NCI-H345 treated with DMSO at 0.1 percent for 48 hours (cell line): ENCODE measurements at regions not wholly inside any gene's neighbourhood (a gene's known extent, or its start where the extent isn't known, plus 50 kb on each side); places are given as distances from the start of the nearest gene placed in this dataset.
"Not testable (repeated sequence)": the region's sequence is repeated elsewhere in the genome, so short reads cannot be mapped to it uniquely, and the experiment has no call there.

ENCODE experiments used
- DNase-seq: peaks from one replicate; lab custom pipeline; 2025; ENCODE audit not compliant: unreplicated experiment; lab: John Stamatoyannopoulos, UW

DNA sequence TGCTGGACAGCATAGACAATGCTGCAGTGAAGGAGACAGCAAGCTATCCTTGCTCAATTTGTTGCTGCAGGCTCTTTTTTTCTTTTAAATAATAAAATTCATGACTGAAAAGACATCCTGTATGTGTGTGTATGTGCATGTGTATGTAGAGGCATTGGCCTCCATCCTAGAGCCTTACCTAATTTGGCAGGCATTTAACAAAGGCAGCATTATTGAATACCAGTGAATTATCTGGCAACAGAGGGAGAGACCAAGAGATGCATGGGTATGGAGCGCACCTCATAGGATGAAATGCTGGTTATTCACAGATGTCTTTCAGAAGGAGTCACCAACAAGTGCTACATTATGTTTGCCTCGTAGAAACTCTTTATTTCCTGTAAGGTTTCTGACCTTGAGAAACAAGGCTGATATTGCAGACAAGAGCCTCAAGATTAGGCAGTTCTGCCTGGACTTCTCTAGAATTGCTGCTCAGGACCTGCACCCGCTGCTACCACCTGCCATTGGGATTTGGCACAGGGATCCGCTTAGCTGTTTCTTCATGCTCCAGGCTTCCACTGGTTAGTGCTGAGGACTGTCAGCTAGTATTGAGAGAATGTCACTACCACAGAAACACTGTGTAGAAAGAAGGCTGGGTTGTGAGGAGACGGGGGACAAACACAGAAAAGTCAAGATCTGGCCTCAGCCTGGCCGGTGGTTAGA lies 247.7 kb upstream of the RFX3 start:
- no peak for DNase-seq

DNA sequence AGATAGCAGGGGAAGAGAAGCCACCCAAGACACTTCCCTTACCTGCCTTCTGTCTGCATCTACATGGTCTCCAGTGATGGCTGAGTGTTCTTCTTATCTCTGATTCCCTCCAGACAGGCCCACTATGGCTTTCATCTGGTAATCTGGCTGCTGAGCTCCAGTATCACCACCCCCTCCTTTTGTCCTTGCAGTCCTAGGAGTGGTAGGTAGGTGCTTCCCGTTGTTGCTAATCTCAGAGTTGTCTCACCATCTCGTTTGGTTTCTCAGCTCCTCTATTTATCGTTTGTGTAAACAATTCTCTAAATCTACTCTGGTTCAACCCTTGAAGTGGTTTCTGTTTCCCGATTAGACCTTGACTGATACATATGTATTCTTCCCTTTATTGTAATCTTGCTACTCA lies 243.8 kb upstream of the RFX3 start:
- no peak for DNase-seq

DNA sequence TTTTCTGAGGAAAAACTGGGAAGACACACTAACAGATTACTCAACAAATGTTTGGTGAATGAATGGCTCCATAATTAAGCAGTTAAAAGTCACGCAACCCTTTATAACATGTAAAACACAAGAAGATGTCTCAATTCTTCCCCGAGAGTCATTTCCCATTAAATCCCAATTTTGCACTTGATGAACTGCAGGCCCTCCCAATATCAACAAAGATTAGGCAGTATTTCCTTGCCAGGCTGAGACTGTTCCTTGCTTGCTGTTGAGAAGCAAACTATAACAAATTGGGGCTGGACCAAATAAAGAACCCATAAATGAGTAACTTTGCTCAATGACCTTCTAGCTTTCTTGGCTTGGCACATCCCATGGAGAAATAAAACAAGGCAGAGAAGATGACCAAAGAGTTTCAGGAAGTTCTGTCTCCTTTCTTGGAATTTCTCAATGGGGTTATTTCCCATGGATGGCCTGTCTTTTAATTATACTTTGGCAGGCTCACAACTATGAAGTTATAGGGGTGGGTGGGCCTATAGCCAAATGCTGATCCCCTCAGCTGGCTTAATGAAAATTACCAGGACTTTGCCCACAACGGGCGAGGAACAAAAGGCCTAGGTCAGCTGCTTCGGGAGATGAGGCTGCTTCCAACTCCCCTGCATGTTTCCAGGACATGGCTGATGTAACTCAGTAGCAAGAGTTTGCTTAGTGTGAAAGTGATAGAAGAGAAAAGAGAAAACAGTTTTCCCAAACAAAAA lies 243.1 kb upstream of the RFX3 start:
- no peak for DNase-seq

DNA sequence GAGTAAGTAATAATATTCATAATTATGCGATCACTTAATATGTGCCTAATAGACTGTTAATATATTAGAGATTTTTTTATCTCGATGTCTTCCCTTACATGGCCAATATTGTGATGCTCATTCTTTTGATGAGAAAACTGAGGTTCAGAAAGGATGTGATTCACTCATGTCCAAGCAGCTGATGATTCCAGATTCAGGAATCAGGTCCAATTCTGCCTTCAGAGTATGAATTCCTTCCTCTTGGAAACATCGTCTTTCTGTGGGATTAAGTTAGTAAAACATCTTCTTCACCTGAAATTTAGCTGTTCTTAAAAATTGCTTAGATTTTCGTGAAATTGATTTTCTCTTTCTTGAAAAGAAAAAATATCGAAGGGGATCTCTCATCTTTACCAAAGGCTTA lies 242.5 kb upstream of the RFX3 start:
- DNase-seq = no peak

DNA sequence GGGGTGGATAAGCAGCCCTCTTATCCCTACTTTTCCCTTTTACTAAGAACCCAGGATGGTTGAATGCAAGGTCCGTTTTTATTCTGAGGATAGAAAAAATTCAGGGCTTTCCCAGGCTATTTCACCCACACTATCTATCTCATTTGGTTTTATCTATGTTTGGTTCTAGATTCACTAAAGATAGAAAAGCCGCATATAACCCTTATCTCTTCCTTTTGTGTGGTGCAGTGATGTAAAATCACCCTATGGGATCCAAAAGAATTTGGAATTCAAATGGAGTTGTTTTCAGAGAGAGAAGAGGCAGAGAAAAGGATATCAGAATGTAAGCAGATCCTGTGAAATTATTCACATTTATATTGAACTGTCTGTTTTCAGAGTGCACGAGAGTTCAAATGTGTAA lies 236.3 kb upstream of the RFX3 start:
- no peak for DNase-seq

DNA sequence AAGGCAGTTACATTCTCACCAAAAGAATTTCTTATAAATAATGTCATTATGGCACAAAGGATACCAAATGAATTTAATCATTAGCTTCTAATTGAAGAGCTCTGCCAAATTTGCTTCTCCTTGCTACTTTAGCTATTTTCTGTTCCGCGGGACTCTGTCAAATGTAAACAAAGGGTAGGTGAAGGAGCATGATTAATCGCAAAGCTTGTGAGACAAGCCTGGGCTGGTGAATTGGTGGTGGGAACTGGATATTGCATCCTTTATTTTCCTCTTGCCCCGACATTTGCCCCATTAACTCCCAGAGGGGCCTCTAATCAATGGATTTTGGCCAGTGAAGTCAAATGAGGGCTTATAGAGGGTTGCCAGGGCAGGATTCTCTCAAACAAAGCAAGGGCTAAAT lies 234.2 kb upstream of the RFX3 start:
- DNase-seq = no peak

DNA sequence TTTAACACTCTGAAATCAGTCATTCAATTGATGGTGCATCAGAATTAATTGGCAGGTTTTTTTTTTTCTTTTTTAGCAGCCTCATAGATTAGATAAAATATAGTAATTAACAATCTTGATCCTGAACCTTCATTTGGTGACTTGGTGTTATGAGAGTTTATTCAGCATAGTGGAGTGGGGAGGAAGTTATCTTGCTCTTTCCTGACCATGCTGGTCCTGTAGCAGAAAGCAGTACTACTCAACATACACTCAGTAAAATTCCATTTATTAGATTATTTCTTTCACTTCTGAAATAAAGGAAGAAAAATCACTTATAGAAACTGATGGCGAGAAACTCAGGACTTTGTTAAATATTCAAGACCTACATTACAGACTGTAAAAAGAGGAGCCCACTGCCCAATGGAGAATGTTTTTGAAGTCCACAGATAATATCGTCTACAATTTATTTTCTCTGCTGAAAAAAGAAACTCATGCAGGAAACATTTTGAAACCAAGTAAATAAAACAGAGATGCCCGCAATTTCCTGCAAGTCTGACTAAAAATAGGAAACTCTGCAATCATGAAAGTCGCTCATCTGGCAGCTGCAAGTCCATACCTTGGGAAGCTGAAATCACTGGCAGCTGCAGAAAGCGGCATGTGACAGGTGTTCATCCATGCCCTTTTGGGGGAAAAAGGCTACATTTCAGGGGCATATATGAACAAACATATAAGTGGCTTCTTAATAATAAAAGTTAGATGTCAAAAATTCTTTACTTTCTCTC lies 233.2 kb upstream of the RFX3 start:
- DNase-seq = no peak

DNA sequence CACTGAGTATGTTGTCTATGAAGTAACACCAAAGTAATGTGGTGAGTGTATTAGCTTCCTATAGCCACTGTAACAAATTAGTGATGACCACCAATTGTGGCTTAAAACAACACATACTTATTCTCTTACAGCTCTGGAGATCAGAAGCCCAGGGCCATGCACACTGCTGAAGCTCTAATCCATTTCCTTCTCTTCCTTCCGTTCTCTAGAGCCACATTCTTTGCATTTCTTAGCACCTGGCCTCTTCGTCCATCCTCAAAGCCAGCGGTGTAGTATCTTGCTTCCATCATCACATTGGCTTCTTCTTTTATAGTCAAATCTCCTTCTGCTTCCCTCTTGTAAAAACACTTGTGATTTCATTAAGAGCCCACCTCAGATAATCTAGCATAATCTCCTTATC lies 230.3 kb upstream of the RFX3 start:
- no peak for DNase-seq

DNA sequence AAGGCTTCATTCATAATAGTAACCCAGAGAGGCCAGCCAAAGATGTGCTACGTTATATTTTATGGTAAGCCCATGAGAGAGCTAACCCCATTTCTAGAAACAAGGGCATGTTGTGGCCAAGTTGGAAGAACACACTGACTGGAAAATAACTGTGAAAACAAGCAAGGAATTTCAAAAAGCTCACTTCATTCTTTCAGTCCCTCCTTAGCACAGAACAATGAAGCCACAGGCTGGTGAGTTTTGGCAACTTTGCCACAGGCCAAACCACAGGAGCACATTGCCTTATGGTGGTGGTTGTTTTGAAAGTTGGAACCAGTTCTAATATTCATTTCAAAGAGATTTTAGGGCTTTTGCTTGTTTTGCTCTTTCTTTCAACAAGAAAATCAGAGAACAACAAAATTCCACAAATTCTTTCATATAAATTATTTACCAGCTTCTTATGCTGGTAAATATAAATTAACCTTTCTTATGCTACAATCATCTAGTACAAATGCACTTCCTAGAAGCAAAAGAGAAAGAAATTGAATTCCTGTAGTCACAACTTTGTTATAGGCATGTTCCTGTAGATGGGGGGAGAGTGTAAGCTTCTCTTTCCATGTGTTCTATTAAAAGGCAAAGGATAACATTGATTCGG lies 225.4 kb upstream of the RFX3 start:
- no peak for DNase-seq

DNA sequence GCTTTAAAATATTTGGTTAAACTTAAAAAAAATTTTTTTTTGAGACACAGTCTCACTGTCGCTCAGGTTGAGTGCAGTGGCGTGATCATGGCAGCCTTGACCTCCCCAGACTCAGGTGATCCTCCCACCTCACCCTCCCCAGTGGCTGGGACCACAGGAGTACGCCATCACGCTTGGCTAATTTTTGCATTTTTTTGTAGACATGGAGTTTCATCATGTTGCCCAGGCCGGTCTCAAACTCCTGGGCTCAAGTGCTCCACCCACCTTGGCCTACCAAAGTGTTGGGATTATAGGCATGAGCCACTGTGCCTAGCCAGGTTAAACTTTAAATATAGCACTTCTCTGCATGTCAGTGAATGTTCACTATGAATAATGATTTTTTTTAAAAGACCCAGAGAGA lies 224.5 kb upstream of the RFX3 start:
- no peak for DNase-seq

DNA sequence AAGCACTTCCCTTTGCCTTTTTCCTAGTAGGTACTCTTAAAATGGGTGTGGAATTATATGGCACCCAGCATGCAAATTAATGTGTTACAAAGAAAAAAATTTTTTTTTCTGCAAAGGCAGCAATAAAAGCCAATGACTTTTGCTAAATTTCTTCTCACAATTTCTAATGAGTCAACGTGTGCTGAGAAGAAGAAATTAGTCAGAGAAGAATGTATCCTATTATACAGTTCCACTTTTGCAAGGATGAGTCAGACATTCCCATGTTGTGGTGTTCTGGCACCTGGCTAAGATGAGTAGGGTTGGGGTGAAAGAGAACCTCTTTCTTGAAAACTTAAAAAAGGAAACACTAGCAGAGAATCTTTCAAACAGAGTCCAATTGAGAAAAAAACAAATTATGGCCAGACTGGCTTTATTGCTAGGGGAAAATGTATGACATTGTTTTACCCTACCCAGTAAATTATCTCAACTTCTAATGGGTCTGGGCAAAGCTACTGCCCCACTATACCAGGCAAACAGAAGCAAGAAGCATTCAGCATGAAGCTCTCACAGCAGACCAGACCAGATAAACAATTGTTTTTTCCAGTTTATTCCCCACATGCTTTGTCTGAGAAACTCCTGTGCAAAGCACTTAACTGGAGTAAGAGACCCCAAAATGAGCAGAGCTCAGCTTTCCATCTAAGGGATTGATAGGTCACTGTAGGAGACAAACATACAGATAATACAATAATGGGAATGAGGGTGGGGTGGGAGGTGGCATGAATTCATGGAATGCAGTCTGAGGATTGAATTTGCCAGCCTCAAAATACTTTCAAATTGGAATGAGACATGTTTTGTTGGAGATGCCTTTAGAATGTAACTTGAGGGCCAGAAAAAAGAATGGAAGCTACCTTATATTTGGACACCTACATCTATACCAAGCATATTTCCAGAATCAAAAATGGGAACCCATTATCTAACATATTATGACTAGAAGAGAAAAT lies 220.8 kb upstream of the RFX3 start:
- DNase-seq = no peak

DNA sequence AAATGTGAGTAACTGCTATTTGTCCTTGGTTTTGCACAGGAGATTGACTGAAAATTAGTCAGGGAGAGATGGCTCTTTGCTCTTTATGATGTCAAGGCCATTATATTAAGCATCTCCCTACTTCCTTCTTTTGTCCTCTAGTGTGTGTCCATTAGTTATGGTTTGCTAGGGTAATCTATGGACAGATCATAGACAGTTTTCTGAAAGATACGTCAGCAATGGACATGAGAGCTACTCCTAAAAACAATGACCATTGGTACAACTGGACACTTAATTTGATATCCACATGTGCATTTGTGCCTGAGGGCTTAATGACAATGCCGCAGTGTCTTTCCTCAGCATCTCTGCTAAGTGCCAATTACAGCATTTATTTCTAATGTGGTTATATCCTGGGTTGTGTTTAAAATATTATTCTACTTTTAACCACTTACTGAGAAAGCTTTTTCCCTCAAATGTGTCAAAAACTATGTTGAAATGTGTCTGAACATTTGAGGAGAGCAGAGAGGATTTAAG lies 218.2 kb upstream of the RFX3 start:
- DNase-seq = no peak

DNA sequence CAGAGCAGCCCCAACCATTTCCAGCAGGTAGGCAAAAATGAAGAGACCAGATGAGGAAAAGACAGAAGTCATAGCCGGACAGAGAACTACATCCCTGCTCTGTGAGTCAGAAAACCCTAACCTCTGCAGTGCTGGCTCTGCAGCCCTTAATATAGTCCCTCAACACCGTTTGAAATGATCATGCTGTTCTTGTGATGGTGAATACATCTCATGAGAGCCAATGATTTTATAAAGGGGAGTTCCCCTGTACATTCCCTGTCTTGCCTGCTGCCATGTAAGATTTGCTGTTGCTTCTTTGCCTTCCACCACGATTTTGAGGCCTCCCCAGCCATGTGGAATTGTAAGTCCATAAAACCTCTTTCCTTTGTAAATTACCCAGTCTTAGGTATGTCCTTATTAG lies 216.8 kb upstream of the RFX3 start:
- DNase-seq = no peak

DNA sequence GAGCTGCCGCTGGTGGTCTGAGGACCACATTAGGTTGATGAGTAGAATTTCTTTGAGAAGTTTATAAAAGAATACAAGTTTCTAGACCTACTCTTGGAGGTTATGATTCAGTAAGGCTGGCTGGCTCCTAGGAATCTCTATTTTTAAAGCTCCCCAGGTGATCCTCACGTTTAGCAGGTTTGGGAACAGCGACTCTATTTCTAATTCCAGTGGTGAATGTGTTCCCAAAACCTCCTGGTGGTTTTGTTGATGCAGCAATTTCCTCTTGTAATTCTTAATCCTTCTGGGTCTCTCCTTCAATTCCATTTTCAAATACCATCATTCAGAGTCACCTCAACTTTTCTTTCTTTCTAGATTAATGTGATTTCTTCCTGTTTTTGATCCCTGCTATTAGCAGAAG lies 215.9 kb upstream of the RFX3 start:
- DNase-seq = no peak

DNA sequence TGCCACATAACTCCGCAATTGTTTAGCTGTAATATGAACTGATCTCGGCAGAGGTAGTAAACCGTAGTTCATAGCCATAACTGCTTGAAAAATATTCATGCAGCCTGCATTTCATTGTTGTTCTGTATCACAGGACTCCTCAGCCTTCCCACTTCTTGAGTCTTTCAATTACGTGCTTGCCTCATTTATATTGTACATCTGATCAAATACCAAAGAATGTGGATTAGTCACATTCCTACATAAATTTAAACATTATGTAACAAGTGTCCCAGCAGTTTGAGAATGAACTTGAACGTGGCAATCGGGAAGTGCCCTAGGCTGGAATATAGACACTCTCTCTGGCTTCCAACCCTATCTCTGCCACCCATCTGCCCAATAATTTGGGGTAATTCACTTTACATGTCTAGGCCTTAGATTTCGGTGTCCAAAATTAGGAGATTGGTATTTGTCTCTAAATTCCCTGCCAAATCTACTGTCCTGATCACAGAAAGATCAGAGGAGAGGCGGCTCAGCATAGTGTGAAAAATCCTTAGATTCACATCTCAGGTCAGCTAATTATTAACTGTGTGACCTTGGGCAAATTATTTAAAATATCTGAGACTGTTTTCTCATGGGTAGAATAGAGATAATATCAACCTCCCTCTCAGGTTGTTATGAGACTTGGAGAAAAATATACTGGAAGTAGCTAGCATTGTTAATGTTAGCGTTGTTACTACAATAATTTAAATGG lies 215.1 kb upstream of the RFX3 start:
- DNase-seq = no peak

DNA sequence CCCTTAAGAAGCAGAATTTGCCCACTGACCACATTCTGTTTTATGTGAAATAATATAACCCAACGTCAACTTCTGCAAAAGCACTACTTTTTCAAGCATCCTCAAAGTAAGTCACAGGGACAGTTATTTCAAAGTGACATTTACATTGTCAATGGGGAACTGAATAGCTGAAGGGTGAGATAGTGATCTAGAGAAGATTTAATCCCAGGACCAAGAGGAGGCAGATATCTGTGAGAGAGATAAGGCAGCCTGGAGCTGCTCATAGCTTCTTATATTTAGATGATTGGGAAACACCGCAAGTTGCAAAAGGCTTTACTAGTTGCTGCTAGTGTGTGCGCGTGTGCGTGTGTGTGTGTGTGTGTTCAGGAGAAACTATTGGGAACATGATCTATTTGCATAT lies 210.4 kb upstream of the RFX3 start:
- no peak for DNase-seq

DNA sequence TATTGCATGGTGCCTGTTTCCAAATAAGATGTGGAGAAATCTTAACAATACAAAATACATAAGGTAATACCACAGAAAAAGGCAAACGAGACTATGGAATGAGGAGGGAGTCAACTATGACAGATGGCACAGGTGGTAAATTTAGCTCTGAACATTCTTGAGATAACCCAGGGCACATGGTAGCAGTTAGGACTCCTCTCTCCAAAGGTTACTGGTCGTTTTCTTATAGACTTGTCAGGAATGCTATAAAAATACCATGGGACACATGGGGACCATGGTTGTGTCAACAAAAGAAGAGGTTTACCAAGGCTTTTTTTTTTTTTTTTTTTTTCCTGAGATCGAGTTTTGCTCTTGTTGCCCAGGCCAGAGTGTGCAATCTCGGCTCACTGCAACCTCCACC lies 209.4 kb upstream of the RFX3 start:
- no peak for DNase-seq

DNA sequence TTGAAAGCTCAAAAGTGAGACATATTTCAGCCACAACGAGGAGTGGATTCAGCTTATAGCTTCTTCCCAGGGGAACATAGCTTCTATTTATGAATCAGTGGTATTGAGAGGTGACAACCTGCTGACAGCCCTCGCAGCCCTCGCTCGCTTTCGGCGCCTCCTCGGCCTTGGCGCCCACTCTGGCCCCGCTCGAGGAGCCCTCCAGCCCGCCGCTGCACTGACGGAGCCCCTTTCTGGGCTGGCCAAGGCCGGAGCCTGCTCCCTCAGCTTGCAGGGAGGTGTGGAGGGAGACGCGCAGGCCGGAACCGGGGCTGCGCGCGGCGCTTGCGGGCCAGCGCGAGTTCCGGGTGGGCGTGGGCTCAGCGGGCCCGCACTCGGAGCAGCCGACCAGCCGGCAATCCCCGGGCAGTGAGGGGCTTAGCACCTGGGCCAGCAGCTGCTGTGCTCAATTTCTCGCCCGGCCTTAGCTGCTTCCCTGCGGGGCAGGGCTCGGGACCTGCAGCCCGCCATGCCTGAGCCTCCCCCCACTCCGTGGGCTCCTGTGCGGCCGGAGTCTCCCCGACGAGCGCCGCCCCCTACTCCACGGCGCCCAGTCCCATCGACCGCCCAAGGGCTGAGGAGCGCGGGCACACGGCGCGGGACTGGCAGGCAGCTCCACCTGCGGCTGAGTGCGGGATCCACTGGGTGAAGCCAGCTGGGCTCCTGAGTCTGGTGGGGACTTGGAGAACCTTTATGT lies 207.9 kb upstream of the RFX3 start:
- DNase-seq = not testable (repeated sequence)

DNA sequence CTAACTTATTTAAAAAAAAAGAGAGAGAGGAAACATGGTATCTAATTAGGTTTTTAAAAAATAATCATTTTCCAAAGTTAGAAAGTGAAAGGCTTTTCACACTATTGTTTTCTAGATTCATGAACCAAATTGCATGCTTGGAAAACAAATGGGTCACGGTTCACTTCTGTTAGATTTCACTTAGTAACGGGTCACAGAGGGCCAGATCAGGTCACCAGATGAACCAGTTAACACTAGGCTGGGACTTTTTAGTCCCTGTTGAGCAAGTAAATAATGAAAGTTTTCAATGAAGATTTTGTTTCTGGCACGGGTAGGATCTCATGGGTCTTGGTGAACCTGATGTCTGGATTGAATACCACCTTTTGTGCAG lies 207.2 kb upstream of the RFX3 start:
- DNase-seq = no peak
